ENCODE measurements at regions not wholly inside any gene's neighbourhood (a gene's known extent, or its start where the extent isn't known, plus 50 kb on each side); places are given as distances from the start of the nearest gene placed in this dataset.

DNA sequence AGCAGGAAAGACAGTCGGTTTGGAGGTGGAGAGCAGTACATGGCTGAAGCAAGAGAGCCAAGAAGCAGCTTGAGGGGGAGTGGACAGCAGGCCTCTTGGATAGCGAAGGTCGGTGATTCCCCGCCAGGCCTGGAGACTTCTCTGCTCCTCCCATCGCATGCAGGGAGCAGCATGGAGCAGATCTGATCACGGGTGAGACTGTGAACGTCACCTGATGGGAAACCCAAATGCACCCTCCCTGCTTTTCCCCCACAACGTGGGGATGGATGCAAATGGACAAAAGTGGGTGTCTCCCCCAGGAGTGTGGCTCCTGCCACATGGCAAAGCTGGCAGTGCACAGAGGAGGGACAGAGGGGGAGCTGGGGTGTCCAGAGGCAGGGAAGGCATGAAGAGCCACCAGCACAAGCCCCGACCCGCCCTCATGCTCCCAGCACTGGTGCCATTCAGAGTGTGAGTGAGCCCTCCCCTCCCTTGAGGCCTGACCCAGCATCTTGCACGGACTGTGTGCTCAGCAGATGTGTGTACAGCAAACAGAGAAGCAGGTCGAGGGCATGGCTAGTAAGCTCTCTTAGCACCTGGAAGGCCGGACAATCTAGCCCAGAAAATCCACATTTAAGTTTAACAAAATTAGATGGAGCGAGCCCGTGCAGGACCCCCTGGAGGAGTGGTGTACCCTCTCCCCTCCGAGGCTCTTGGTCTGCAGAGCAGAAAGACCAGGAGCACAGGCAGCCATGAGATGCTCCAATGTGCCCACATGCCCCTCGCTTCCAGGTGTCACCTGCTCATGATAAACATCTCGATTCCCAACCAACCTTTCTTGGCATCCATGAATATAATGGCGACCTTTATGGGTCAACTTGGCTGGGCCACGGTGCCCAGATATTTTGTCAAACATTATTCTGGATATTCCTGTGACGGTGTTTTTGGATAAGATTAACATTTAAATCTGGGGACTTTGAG, 661.7 kb downstream of the TBC1D22A start:
- Histone ChIP-seq H3K4me1 (ENCODE audit: control insufficient read depth, insufficient read depth, low read length) (no peaks in the 10 kb centered on the region), H3K9me3 (ENCODE audit: control insufficient read depth, insufficient read depth, low read depth, low read length) (no peaks in the 10 kb centered on the region), H3K27ac (ENCODE audit: low read length) (no peak overlapping the region), H3K36me3 (ENCODE audit: control insufficient read depth, insufficient read depth, low read length) (no peaks in the 10 kb centered on the region), H3K4me3 (ENCODE audit: low read depth in 2 of 2, low read length in 2 of 2) (no peak overlapping the region), H3K27me3 (ENCODE audit: control insufficient read depth, insufficient read depth, low read length) (no peaks in the 10 kb centered on the region)
- ChIA-PET POLR2A (no interaction called here), CTCF (interaction anchor here (0.6 kb wide), 1 partner anchor 508 kb away, joined by 8 read pairs; no protein-coding TSS in a partner anchor)
- intact Hi-C loops (cut with micrococcal nuclease; ENCODE audit: unreplicated experiment), result no loop called here
- no TSS peak for BruUV-seq (replicated peaks)
- TF ChIP-seq POLR2AphosphoS5 (IDR thresholded peaks at IDR 0.05; ENCODE audit: low read depth, low read length), result no peak
- TF ChIP-seq SIN3A (IDR thresholded peaks at IDR 0.05; ENCODE audit: borderline replicate concordance, insufficient read depth, low read depth, low read length), result no peak
- TF ChIP-seq REST (IDR thresholded peaks at IDR 0.05; ENCODE audit: insufficient read depth in 1 of 2, low read depth in 2 of 2, low read length in 1 of 2), result no peak
- no peak for TF ChIP-seq TCF7L2 (IDR thresholded peaks at IDR 0.05; ENCODE audit: low read depth, low read length)
- TF ChIP-seq, protein P1, sequence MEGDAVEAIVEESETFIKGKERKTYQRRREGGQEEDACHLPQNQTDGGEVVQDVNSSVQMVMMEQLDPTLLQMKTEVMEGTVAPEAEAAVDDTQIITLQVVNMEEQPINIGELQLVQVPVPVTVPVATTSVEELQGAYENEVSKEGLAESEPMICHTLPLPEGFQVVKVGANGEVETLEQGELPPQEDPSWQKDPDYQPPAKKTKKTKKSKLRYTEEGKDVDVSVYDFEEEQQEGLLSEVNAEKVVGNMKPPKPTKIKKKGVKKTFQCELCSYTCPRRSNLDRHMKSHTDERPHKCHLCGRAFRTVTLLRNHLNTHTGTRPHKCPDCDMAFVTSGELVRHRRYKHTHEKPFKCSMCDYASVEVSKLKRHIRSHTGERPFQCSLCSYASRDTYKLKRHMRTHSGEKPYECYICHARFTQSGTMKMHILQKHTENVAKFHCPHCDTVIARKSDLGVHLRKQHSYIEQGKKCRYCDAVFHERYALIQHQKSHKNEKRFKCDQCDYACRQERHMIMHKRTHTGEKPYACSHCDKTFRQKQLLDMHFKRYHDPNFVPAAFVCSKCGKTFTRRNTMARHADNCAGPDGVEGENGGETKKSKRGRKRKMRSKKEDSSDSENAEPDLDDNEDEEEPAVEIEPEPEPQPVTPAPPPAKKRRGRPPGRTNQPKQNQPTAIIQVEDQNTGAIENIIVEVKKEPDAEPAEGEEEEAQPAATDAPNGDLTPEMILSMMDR (IDR thresholded peaks at IDR 0.05), result no peak
- no peak for DNase-seq (ENCODE audit: low read depth, low spot score)
- in situ Hi-C loops (cut with HindIII; ENCODE audit: low pct_unique_long_range_greater_than_20kb, low sequenced_read_pairs), result no loop called here
- no peak for ATAC-seq

GRCh38 chr22:47423266-47423665, 660.8 kb downstream of the TBC1D22A start:
- BruUV-seq (replicated peaks), result no TSS peak

More at GRCh38 chr22:47423266-47423665, 660.8 kb downstream of the TBC1D22A start:
- Histone ChIP-seq H3K27ac (ENCODE audit: low read length) (no peak overlapping the region), H3K27me3 (ENCODE audit: control insufficient read depth, insufficient read depth, low read length) (no peaks in the 10 kb centered on the region), H3K4me1 (ENCODE audit: control insufficient read depth, insufficient read depth, low read length) (no peaks in the 10 kb centered on the region), H3K9me3 (ENCODE audit: control insufficient read depth, insufficient read depth, low read depth, low read length) (no peaks in the 10 kb centered on the region), H3K4me3 (ENCODE audit: low read depth in 2 of 2, low read length in 2 of 2) (no peak overlapping the region), H3K36me3 (ENCODE audit: control insufficient read depth, insufficient read depth, low read length) (no peaks in the 10 kb centered on the region)
- CTCF ChIA-PET, result no interaction called here
- in situ Hi-C loops (cut with HindIII; ENCODE audit: low pct_unique_long_range_greater_than_20kb, low sequenced_read_pairs), result no loop called here
- DNase-seq (ENCODE audit: low read depth, low spot score) (no peak), ATAC-seq (no peak)
- no peak for TF ChIP-seq SIN3A (IDR thresholded peaks at IDR 0.05; ENCODE audit: borderline replicate concordance, insufficient read depth, low read depth, low read length)
- no peak for TF ChIP-seq TCF7L2 (IDR thresholded peaks at IDR 0.05; ENCODE audit: low read depth, low read length)
- TF ChIP-seq REST (IDR thresholded peaks at IDR 0.05; ENCODE audit: insufficient read depth in 1 of 2, low read depth in 2 of 2, low read length in 1 of 2), result no peak
- no peak for TF ChIP-seq POLR2AphosphoS5 (IDR thresholded peaks at IDR 0.05; ENCODE audit: low read depth, low read length)
- TF ChIP-seq, protein P1 (IDR thresholded peaks at IDR 0.05), result no peak
- POLR2A ChIA-PET, result no interaction called here
- intact Hi-C loops (cut with micrococcal nuclease; ENCODE audit: unreplicated experiment), result no loop called here

Measured in Panc1 (cell line).